22Rv1 (cell line): ENCODE measurements at regions not wholly inside any gene's neighbourhood (a gene's known extent, or its start where the extent isn't known, plus 50 kb on each side); places are given as distances from the start of the nearest gene placed in this dataset.

ENCODE experiments used
- ZFX ChIP-seq: fragments of 450-650 bp; IDR thresholded peaks from 2 replicates; pipeline ENCODE4 v1.6.1; 2017; ENCODE audit warnings: antibody characterized with exemption, borderline replicate concordance
- TF ChIP-seq, protein P1 (sequence below): fragments of 450-650 bp; IDR thresholded peaks from 2 replicates; pipeline ENCODE4 v1.5.1; 2017; ENCODE audit warnings: mild to moderate bottlenecking

DNA sequence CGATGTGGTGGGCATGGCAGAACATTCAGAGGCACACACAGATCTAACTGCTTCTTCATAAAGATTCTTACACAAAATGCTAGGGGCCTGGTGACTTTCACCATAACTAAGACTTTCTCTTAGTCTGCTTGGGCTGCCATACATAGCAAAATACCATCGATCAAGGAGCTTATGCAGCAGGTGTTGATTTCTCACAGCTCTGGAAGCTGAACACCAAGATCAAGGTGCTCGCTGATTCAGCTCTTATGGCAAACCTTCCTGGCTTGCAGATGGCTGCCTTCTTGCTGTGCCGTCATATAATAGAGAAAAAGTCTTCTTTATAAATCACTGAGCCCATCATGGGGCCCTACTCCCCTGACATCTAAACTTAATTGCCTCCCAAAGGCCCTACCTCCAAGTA lies 487.3 kb downstream of the AJAP1 start:
- TF ChIP-seq, protein P1, sequence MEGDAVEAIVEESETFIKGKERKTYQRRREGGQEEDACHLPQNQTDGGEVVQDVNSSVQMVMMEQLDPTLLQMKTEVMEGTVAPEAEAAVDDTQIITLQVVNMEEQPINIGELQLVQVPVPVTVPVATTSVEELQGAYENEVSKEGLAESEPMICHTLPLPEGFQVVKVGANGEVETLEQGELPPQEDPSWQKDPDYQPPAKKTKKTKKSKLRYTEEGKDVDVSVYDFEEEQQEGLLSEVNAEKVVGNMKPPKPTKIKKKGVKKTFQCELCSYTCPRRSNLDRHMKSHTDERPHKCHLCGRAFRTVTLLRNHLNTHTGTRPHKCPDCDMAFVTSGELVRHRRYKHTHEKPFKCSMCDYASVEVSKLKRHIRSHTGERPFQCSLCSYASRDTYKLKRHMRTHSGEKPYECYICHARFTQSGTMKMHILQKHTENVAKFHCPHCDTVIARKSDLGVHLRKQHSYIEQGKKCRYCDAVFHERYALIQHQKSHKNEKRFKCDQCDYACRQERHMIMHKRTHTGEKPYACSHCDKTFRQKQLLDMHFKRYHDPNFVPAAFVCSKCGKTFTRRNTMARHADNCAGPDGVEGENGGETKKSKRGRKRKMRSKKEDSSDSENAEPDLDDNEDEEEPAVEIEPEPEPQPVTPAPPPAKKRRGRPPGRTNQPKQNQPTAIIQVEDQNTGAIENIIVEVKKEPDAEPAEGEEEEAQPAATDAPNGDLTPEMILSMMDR: no peak
- no peak for TF ChIP-seq ZFX
